ENCODE measurements at regions not wholly inside any gene's neighbourhood (a gene's known extent, or its start where the extent isn't known, plus 50 kb on each side); places are given as distances from the start of the nearest gene placed in this dataset.

GRCh38 chr11:19474211-19474610 lies 233.5 kb upstream of the E2F8 start:
- no peaks in the 10 kb centered on the region for H3K79me2 ChIP-seq (ENCODE audit: control insufficient read depth in 1 of 2, insufficient read depth in 2 of 2, low read length in 2 of 2)
- no peak overlapping the region for H3K4me3 ChIP-seq (ENCODE audit: extremely low read depth in 1 of 4, insufficient read depth in 2 of 4, low read depth in 3 of 4, low read length in 4 of 4)
- H2AK5ac ChIP-seq (ENCODE audit: low read depth, low read length) = no peak overlapping the region
- H3K4ac ChIP-seq (replicated peaks; ENCODE audit: insufficient read length, low read depth, low read length) = no peak overlapping the region
- TF ChIP-seq JUND (IDR thresholded peaks at IDR 0.05; ENCODE audit: low read length) = no peak
- TF ChIP-seq RBBP5 (IDR thresholded peaks at IDR 0.05; ENCODE audit: borderline replicate concordance, low read depth, low read length) = no peak
- no peak for TF ChIP-seq JUN (IDR thresholded peaks at IDR 0.05; ENCODE audit: low read depth, low read length)
- TF ChIP-seq NRF1 (IDR thresholded peaks at IDR 0.05; ENCODE audit: low read depth, low read length) = no peak
- no peak for TF ChIP-seq POU5F1 (IDR thresholded peaks at IDR 0.05; ENCODE audit: low read depth, low read length)
- TF ChIP-seq EGR1 (IDR thresholded peaks at IDR 0.05; ENCODE audit: borderline replicate concordance, low read depth, low read length) = no peak
- TF ChIP-seq SP4 (IDR thresholded peaks at IDR 0.05; ENCODE audit: low read length) = no peak
- TF ChIP-seq KDM5A (IDR thresholded peaks at IDR 0.05; ENCODE audit: low read length) = no peak
- no peak for TF ChIP-seq TBP (IDR thresholded peaks at IDR 0.05; ENCODE audit: low read depth, low read length)
- TF ChIP-seq SAP30 (IDR thresholded peaks at IDR 0.05; ENCODE audit: insufficient read depth, insufficient replicate concordance, low read length) = no peak
- TF ChIP-seq CTCF (IDR thresholded peaks at IDR 0.05; ENCODE audit: control extremely low read depth in 1 of 3, insufficient read depth in 1 of 3, low read depth in 1 of 3, low read length in 3 of 3) = no peak
- H3K27me3 ChIP-seq (replicated peaks in 1 of 4; ENCODE audit: control insufficient read depth in 3 of 4, extremely low read depth in 1 of 4, insufficient read depth in 3 of 4, low read length in 3 of 4) = no peaks in the 10 kb centered on the region; a peak in 2 of 7 replicates
- no peak overlapping the region for H2BK20ac ChIP-seq (ENCODE audit: low read length)
- no peaks in the 10 kb centered on the region for H3K9me3 ChIP-seq (ENCODE audit: insufficient read depth in 2 of 2, low read depth in 1 of 2, low read length in 1 of 2)
- no peak overlapping the region for H3K56ac ChIP-seq (replicated peaks; ENCODE audit: insufficient read length, low read depth, low read length)
- no peak overlapping the region for H4K5ac ChIP-seq (ENCODE audit: insufficient read length, low read depth, low read length)
- H2BK12ac ChIP-seq (ENCODE audit: low read depth, low read length) = no peak overlapping the region
- WGBS, 2 experiments (ENCODE audit: extremely low coverage in 1 of 2, insufficient coverage in 1 of 2, insufficient read length in 1 of 2, insufficient replicate concordance in 2 of 2, low coverage in 1 of 2, low lambda C conversion rate in 2 of 2, missing lambda C conversion rate in 1 of 2) = 94% methylated on average over 4 of the region's 4 CpGs; no CpG with 5 or more reads in 1 of the 2 experiments
- CTCF ChIA-PET (ENCODE audit: partially characterized antibody) = interaction anchor here (1.6 to 1.7 kb wide), 2 partner anchors 81 to 126 kb away, joined by 3 to 4 read pairs; no protein-coding TSS in a partner anchor
- no peak overlapping the region for H3K14ac ChIP-seq (ENCODE audit: insufficient read length)
- H3K23me2 ChIP-seq (ENCODE audit: low read depth, low read length) = no peaks in the 10 kb centered on the region
- no peak overlapping the region for H4K8ac ChIP-seq (ENCODE audit: extremely low read depth, insufficient read depth, low read length)
- no peak overlapping the region for H2BK5ac ChIP-seq (ENCODE audit: low read depth, low read length)
- no peak overlapping the region for H3K27ac ChIP-seq (ENCODE audit: low read depth, low read length)
- H2AFZ ChIP-seq (ENCODE audit: low read length) = no peak overlapping the region
- no peak overlapping the region for H2BK15ac ChIP-seq (ENCODE audit: low read length)
- no peak overlapping the region for H3K18ac ChIP-seq (ENCODE audit: extremely low read depth, low read length)
- FAIRE-seq (no peak), DNase-seq (ENCODE audit: low read depth in 1 of 2, low spot score in 2 of 2) (no peak)
- H3K36me3 ChIP-seq (ENCODE audit: control insufficient read depth in 2 of 4, insufficient read depth in 4 of 4, low read length in 3 of 4) = no peaks in the 10 kb centered on the region
- no peak overlapping the region for H2BK120ac ChIP-seq (replicated peaks; ENCODE audit: low read depth, low read length)
- H4K91ac ChIP-seq (replicated peaks; ENCODE audit: insufficient read length, low read length) = no peak overlapping the region
- H3K4me2 ChIP-seq (ENCODE audit: insufficient read depth in 1 of 2, low read depth in 2 of 2, low read length in 2 of 2) = no peak overlapping the region
- no peaks in the 10 kb centered on the region for H4K20me1 ChIP-seq (replicated peaks in 1 of 2; ENCODE audit: control insufficient read depth in 1 of 2, insufficient read depth in 2 of 2, low read length in 2 of 2)
- no peak overlapping the region for H3K23ac ChIP-seq (ENCODE audit: insufficient read length)
- H3K79me1 ChIP-seq (ENCODE audit: low read depth, low read length) = no peaks in the 10 kb centered on the region
- POLR2A ChIA-PET (ENCODE audit: partially characterized antibody) = no interaction called here
- peaks cover 0 to 4% (median 3%) of the 10 kb centered on the region in 4 experiments; a peak in 4 of 7 replicates for H3K4me1 ChIP-seq (replicated peaks in 1 of 4; ENCODE audit: control insufficient read depth in 3 of 4, insufficient read depth in 4 of 4, low read length in 3 of 4)
- H3K9ac ChIP-seq (replicated peaks in 1 of 4; ENCODE audit: extremely low read depth in 1 of 4, low read depth in 3 of 4, low read length in 3 of 4) = no peak overlapping the region
